ENCODE measurements at regions not wholly inside any gene's neighbourhood (a gene's known extent, or its start where the extent isn't known, plus 50 kb on each side); places are given as distances from the start of the nearest gene placed in this dataset.
"Not testable (repeated sequence)": the region's sequence is repeated elsewhere in the genome, so short reads cannot be mapped to it uniquely, and the experiment has no call there.

- no peak for DNase-seq (ENCODE audit: low read depth in 1 of 2, low spot score in 1 of 2)
These were observed 381.9 kb upstream of the CITED2 start for GRCh38 chr6:139756381-139756780.

DNA sequence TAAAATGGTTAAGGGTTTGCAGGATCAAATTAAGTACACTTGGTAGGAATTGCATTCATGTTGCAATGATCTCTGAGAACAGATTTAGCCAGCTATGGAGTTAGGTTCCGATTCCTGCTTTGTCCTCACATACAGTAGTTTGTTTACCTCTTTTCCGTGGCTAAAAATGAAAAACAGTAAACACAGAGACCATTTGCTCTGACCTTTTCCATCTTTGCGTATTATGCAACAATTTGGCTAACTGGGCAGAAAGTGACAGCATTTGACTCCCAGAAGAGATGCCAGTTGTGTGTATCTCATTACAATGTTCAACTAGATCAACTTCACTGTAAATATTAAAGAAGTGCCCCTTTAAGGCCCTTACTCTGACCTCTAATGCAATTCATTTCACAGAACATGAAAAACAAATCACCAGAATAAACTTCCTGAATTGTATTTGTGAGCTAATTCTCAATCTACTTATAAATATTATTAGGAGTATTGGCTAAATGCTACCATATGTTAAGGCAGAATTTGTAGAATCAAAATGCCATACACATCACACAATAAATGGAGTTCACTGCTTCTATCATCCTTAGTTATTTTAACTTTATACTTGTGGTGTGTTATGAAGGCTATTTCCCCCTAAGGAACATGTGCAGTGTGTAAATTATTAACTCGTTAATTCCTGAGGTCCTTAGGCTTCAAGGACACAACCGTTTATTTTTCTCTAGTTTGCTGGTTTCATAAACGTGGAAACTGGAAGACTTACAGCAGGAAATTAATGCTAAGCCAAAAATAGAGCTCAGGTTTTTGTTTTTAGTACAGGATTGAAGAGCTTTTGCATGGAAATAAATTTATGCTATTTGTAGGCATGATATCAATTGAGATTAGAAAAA is 380.7 kb upstream of the CITED2 start:
- DNase-seq (ENCODE audit: low read depth in 1 of 2, low spot score in 1 of 2): no peak

- DNase-seq (ENCODE audit: low read depth in 1 of 2, low spot score in 1 of 2): no peak
These were observed 378.9 kb upstream of the CITED2 start for GRCh38 chr6:139753198-139753861.

GRCh38 chr6:139752086-139752485 is 377.6 kb upstream of the CITED2 start:
- no peak for DNase-seq (ENCODE audit: low read depth in 1 of 2, low spot score in 1 of 2)

- no peak for DNase-seq (ENCODE audit: low read depth in 1 of 2, low spot score in 1 of 2)
These were observed 376.7 kb upstream of the CITED2 start for GRCh38 chr6:139751179-139751578.

DNA sequence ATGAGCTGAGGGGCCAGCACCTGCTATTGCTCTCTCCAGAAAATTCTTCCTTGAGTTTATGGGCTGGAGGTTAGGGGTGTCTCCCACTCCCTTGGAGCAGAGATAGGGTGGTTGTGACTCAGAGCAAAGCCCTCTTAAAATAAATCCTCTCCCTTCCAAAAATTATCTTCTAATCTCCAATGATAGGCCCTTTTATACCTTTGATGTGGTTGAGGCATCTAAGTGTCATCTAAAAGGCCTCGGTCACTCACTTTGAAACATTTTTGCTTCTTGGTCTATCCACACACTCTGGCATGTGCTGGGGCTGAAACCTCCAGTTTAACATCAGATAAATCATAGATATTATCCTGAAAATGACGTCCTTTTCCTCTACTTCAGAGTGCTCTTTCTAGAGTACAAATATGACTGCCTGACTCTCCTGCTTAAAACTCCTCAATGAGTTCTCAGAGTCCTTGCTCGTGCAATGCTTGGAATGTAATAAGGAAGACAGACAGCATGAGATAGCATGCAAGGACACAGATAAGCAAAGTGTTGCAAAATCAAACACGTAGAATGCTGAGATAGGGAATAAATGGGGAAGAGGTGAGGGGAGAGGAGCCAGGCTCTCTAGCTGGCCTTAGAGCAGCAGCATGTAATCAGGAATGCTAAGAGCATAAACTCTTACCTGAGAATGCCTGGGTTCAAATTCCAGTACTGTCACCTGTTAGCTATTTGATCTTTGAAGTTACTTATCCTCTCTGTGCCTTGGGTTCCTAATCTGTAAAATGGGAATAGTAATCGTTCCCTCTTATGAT is 374.1 kb upstream of the CITED2 start:
- DNase-seq (ENCODE audit: low read depth in 1 of 2, low spot score in 1 of 2): no peak

DNA sequence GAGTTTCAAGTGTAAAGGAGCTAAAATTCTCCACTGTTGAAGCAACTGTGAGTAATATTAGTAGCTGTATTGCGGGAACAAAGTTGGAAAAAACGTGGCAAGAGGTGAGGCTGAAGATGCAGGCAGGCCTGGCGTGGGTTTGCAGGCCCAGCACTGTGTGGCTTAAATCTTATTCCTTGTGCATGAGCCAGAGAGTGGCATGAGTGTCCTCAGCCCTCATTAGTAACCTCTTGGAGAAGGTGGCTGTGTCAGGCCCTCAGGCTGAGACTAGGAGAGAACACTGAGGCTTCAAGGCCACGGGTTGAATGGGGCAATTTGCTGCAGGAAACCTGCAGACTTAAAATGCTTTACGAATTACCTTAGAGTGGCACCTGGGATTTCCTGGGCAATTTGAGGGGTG is 372.7 kb upstream of the CITED2 start:
- DNase-seq (ENCODE audit: low read depth in 1 of 2, low spot score in 1 of 2): no peak

DNA sequence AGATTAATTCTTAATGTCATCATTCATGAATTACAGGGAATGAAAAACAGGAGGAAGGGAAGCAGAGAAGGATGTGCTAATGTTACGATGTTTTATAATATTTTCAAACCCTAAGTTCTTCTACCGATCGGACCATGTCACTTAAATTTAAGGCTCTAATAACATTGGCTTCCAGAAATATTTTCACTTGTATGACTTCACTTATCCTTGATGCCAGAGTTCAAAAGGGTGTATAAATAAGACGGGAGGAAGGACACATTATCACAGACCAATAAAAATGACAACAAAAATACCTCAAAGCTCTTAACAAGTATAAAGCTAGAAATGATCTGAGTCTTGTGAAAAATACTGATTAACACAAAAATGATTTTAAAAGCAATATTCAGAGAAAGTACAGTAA is 370.4 kb upstream of the CITED2 start:
- DNase-seq (ENCODE audit: low read depth in 1 of 2, low spot score in 1 of 2): no peak

DNA sequence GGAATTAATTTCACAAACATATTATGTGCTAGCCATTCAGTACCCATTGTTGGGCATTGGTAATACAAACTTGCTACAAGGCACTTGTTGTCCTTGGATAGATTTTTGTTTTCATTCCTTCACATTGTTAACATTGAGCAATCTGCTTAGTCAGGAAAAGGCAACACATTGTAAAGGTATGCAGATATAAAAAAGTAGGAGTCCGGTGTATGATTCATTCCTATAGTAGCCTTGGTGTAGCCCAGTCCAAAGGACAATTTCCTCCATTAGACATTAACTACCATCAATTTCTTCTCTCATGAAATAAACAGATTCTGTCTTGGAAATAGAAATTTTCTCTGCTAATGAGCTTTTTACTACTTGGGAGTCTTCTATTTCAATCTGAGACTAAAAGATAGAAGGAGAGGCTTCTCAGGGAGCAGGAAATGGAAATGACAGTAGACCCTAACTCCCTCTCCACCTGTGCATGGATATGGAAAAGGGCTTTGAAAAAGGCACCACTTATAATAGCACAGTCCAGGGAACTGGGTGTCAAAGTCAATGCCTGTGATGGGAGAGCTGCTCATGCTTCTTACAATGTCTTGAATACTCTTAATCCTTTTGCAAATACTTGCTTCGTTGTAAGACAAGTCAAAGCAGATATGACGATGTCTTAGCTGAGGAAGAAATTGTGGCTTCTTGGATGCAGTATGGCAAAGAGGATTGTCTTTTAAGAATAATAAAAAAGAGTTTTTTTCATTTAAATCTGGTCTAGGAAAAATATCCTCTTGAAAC is 369.4 kb upstream of the CITED2 start:
- DNase-seq (ENCODE audit: low read depth in 1 of 2, low spot score in 1 of 2): no peak

DNA sequence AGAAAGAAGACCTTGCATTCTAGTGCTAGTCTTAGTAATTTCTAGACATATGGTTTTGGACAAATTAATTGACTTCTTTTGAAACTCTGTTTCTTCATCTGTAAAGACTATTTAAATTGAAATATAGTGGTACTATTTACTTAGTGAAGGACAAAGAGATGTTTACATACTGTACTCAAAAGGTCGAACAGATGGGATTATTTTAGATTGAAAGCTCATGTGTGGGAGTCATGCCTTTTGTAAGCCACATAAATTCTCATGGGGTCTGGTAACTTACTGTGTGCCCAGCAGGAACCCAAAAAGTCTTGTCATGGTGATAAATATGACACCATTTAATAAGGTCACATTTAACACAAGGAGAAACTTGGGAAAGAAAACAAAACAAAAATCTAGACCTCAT is 368.2 kb upstream of the CITED2 start:
- DNase-seq (ENCODE audit: low read depth in 1 of 2, low spot score in 1 of 2): no peak

DNA sequence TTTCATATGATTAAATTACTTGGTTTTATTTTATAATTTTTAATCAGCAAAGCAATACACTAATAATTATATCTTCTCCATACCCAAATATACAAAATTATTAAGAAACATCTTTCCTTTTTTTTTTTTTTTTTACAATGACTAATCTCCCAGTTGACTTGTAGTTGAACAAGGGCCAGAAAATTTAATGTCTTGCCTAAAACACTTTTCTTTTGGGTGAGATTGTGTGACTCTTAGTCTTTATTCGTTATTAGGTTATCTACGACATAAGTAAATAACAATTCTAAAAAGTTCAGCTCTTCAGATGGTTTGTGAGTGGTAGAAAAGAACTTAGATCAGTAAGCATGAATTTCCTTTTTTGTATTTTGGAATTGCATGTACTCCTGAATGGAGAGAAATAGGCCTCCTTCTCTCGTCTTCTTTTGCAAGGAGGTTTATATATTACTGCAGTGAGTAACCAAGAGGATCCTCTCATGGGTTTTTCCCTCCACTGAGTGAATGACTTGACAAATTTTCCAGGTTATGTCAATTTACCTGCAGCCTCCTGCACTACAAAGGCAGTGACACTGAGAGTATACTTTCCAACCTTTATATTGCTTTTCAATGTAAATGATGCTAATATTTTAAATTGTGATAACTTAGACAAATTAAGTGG is 364.5 kb upstream of the CITED2 start:
- DNase-seq (ENCODE audit: low read depth in 1 of 2, low spot score in 1 of 2): no peak

- DNase-seq (ENCODE audit: low read depth in 1 of 2, low spot score in 1 of 2): no peak
These were observed 362.0 kb upstream of the CITED2 start for GRCh38 chr6:139736325-139736906.

DNA sequence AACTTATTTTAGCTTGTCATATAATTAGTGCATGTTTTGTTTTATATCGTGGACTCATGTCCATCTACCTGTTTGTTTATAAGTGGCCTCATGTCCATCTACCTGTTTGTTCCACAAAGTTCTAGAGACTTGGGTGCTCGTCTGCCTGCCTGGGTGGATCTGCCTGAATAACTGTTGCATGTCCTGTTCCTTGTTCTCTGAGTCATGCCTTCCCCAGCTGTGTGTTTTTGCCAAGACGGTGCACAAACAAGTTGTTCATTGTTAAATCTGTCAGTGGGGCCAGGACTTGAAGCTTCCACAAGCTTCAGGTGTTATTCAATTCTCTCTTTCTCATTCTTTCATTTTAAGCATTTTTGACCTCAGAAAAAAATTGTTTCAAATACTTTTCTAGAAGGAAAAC is 358.0 kb upstream of the CITED2 start:
- no peak for DNase-seq (ENCODE audit: low read depth in 1 of 2, low spot score in 1 of 2)

GRCh38 chr6:139730340-139730974 is 356.0 kb upstream of the CITED2 start:
- DNase-seq (ENCODE audit: low read depth in 1 of 2, low spot score in 1 of 2): no peak

- no peak for DNase-seq (ENCODE audit: low read depth in 1 of 2, low spot score in 1 of 2)
These were observed 354.5 kb upstream of the CITED2 start for GRCh38 chr6:139728876-139729427.

GRCh38 chr6:139726272-139726671 is 351.8 kb upstream of the CITED2 start:
- not testable (repeated sequence) for DNase-seq (ENCODE audit: low read depth in 1 of 2, low spot score in 1 of 2)

- no peak for DNase-seq (ENCODE audit: low read depth in 1 of 2, low spot score in 1 of 2)
These were observed 348.1 kb upstream of the CITED2 start for GRCh38 chr6:139722530-139722929.

DNA sequence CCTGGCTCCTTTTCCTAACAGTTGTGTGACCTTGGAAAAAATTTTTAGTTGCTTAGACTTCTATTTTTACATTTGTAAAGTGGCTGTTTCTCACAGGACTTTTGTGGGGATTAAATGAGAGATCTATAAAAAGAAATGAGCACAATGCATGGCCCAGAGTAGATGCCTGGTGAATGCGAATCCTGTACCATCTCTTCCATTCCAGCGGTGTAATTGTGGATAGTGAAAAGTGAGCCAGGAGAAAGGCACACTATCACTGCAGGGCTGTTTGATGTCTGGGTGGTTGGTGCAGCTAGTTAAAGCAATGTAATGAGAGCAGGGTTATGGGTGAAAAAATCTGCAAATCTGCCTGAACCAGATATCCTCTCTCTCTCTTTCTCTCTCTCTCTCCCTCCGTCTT is 347.5 kb upstream of the CITED2 start:
- DNase-seq (ENCODE audit: low read depth in 1 of 2, low spot score in 1 of 2): no peak

- DNase-seq (ENCODE audit: low read depth in 1 of 2, low spot score in 1 of 2): no peak
These were observed 339.6 kb upstream of the CITED2 start for GRCh38 chr6:139713900-139714506.

Measured in activated CD4-positive, alpha-beta T cell treated with anti-CD3 and anti-CD28 coated beads, Interleukin-2, amount 50 U/mL, for 24 hours (primary cell).